Calu3 (cell line): ENCODE measurements at regions not wholly inside any gene's neighbourhood (a gene's known extent, or its start where the extent isn't known, plus 50 kb on each side); places are given as distances from the start of the nearest gene placed in this dataset.
A peak's percentile ranks its signal among the peaks of the same experiment; 100 is the strongest.

Source experiments
- BruUV-seq: library from RNA; stranded (reverse); fragments of 400-500 nt; replicated peaks from 2 replicates; lab custom pipeline; 2021; lab: Mats Ljungman, UMichigan
- CTCF ChIA-PET: fragments of 300-600 bp; sonication (Branson Sonifier 250); formaldehyde crosslinking; loops from one replicate; lab custom pipeline; 2022; ENCODE audit warnings: antibody characterized with exemption; lab: Charles Lee
- DNase-seq: peaks from one replicate; pipeline ENCODE4 v3.0.0; 2022
- H3K27ac Mint-ChIP-seq: one replicate; pipeline ENCODE4 v1.8.0; 2022; ENCODE audit warnings: mixed read lengths; ENCODE audit not compliant: unreplicated experiment
- H3K27me3 Mint-ChIP-seq: one replicate; pipeline ENCODE4 v1.8.0; 2022; ENCODE audit warnings: mixed read lengths; ENCODE audit not compliant: unreplicated experiment
- H3K36me3 Mint-ChIP-seq: one replicate; pipeline ENCODE4 v1.8.0; 2022; ENCODE audit warnings: mild to moderate bottlenecking, moderate library complexity, mixed read lengths; ENCODE audit not compliant: insufficient read depth, unreplicated experiment
- H3K4me1 Mint-ChIP-seq: one replicate; pipeline ENCODE4 v1.8.0; 2022; ENCODE audit warnings: mild to moderate bottlenecking, low read depth, mixed read lengths; ENCODE audit not compliant: unreplicated experiment
- H3K4me3 Mint-ChIP-seq: one replicate; pipeline ENCODE4 v1.8.0; 2022; ENCODE audit warnings: mild to moderate bottlenecking, low read depth, moderate library complexity, mixed read lengths; ENCODE audit not compliant: unreplicated experiment
- H3K9me3 Mint-ChIP-seq: one replicate; pipeline ENCODE4 v1.8.0; 2022; ENCODE audit warnings: low read depth, mixed read lengths; ENCODE audit not compliant: unreplicated experiment
- intact Hi-C: fragments of 100-400 bp; cut with micrococcal nuclease; formaldehyde crosslinking; loops from one replicate; pipeline ENCODE4 v1.10.0; 2022; ENCODE audit not compliant: unreplicated experiment
- TF ChIP-seq, protein P1 (sequence below): fragments of 200-600 bp; IDR thresholded peaks from one replicate; pipeline ENCODE4 v1.8.0; 2022; ENCODE audit warnings: antibody characterized with exemption; ENCODE audit not compliant: unreplicated experiment

GRCh38 chr14:76957224-76957891 lies 71.2 kb downstream of the IRF2BPL start:
- peaks cover 18% of the 10 kb centered on the region for H3K36me3 Mint-ChIP-seq
- H3K9me3 Mint-ChIP-seq = no peaks in the 10 kb centered on the region
- CTCF ChIA-PET = no interaction called here
- peaks cover 57% of the 10 kb centered on the region for H3K4me1 Mint-ChIP-seq
- intact Hi-C loops = no loop called here
- H3K27me3 Mint-ChIP-seq = no peaks in the 10 kb centered on the region
- no TSS peak for BruUV-seq
- no peak for DNase-seq
- H3K4me3 Mint-ChIP-seq = peak overlapping the region; percentile 62
- TF ChIP-seq, protein P1, sequence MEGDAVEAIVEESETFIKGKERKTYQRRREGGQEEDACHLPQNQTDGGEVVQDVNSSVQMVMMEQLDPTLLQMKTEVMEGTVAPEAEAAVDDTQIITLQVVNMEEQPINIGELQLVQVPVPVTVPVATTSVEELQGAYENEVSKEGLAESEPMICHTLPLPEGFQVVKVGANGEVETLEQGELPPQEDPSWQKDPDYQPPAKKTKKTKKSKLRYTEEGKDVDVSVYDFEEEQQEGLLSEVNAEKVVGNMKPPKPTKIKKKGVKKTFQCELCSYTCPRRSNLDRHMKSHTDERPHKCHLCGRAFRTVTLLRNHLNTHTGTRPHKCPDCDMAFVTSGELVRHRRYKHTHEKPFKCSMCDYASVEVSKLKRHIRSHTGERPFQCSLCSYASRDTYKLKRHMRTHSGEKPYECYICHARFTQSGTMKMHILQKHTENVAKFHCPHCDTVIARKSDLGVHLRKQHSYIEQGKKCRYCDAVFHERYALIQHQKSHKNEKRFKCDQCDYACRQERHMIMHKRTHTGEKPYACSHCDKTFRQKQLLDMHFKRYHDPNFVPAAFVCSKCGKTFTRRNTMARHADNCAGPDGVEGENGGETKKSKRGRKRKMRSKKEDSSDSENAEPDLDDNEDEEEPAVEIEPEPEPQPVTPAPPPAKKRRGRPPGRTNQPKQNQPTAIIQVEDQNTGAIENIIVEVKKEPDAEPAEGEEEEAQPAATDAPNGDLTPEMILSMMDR = no peak
- H3K27ac Mint-ChIP-seq = peak overlapping the region; percentile 66

DNA sequence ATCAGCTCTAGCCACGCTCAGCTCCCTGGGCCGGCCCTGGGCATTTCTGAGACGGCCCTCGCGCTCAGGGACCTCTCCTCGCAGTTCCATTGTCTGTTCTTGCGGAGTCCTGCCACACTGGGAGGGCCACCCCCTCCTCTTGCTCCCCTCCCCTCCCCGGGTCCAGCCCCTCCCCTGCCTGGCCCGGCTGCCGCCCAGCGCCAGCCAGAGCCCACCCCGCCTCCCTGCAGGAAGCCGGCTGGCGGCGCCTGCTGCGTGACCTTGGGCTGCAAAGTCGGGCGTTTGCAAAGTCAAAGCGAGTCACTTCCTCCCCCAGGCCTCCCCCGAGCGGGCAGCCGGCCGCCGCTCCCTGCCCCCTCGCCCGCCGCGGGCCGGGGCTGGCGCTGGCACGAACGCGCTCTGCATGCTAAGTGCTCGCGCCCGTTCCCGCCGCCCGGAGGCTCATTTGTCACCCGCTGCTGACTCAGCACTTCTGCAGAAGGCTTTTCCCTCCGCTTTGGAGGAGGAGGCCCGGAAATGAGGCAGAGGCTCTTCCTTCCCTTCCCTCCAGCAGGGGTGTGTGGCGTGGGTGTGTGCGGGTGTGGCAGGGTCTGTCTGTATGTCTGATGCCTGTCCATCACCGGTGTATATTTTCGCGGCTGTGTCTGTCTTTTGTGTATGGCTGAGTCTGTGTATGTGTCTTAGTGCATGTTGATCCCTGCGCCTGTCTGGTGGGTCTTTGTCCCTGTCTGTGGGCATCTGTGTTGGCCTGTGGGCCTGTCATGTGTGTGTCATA lies 72.0 kb downstream of the IRF2BPL start:
- H3K9me3 Mint-ChIP-seq = no peaks in the 10 kb centered on the region
- BruUV-seq = no TSS peak
- DNase-seq = peak; percentile 80
- H3K4me3 Mint-ChIP-seq = peak overlapping the region; percentile 62
- CTCF ChIA-PET = no interaction called here
- peak overlapping the region; percentile 66 for H3K27ac Mint-ChIP-seq
- intact Hi-C loops = no loop called here
- H3K36me3 Mint-ChIP-seq = peaks cover 10% of the 10 kb centered on the region
- TF ChIP-seq, protein P1 = no peak
- peaks cover 53% of the 10 kb centered on the region for H3K4me1 Mint-ChIP-seq
- no peaks in the 10 kb centered on the region for H3K27me3 Mint-ChIP-seq

- no peak overlapping the region for H3K4me3 Mint-ChIP-seq
- no peaks in the 10 kb centered on the region for H3K9me3 Mint-ChIP-seq
- H3K36me3 Mint-ChIP-seq = peaks cover 7% of the 10 kb centered on the region
- no peaks in the 10 kb centered on the region for H3K27me3 Mint-ChIP-seq
- no peak for DNase-seq
- intact Hi-C loops = no loop called here
- BruUV-seq = no TSS peak
- CTCF ChIA-PET = interaction anchor here (0.6 kb wide), 1 partner anchor 17 kb away, joined by 3 read pairs; no protein-coding TSS in a partner anchor
- H3K4me1 Mint-ChIP-seq = peaks cover 54% of the 10 kb centered on the region
- TF ChIP-seq, protein P1 = no peak
- H3K27ac Mint-ChIP-seq = peak overlapping the region; percentile 25
These were observed 72.8 kb downstream of the IRF2BPL start for GRCh38 chr14:76955575-76956315.

GRCh38 chr14:76954394-76955190 lies 73.9 kb downstream of the IRF2BPL start:
- CTCF ChIA-PET = no interaction called here
- Mint-ChIP-seq H3K4me3 (no peak overlapping the region), H3K36me3 (peaks cover 12% of the 10 kb centered on the region), H3K27ac (no peak overlapping the region), H3K27me3 (no peaks in the 10 kb centered on the region), H3K9me3 (no peaks in the 10 kb centered on the region), H3K4me1 (peaks cover 55% of the 10 kb centered on the region)
- no peak for DNase-seq
- BruUV-seq = no TSS peak
- TF ChIP-seq, protein P1 = no peak
- intact Hi-C loops = no loop called here
